ENCODE measurements at regions not wholly inside any gene's neighbourhood (a gene's known extent, or its start where the extent isn't known, plus 50 kb on each side); places are given as distances from the start of the nearest gene placed in this dataset.

GRCh38 chrX:16023790-16024734 is 99.3 kb upstream of the GRPR start:
- TF ChIP-seq CTCF (IDR thresholded peaks at IDR 0.05) (no peak), POLR2A (IDR thresholded peaks at IDR 0.05) (no peak)

All from thyroid gland (tissue), 4 donors.